Lower leg skin (tissue), 4 donors: ENCODE measurements at regions not wholly inside any gene's neighbourhood (a gene's known extent, or its start where the extent isn't known, plus 50 kb on each side); places are given as distances from the start of the nearest gene placed in this dataset.
"Not testable (repeated sequence)": the region's sequence is repeated elsewhere in the genome, so short reads cannot be mapped to it uniquely, and the experiment has no call there.

Experiments used
- DNase-seq, 2 donors: peaks; one replicate each; pipeline ENCODE4 v3.0.0-alpha.2; 2019; ENCODE audit warnings: low spot score in 2 of 2
- H3K4me3 ChIP-seq: fragments of 200-600 bp; sonication (generic); 2 replicates; pipeline ENCODE4 v1.5.1; 2017; ENCODE audit warnings: mild to moderate bottlenecking, low read depth; ENCODE audit not compliant: poor library complexity, severe bottlenecking
- CTCF ChIP-seq, 3 donors: fragments of 450-650 bp; IDR thresholded peaks; one replicate each; pipeline ENCODE4 v1.5.1; 2016; ENCODE audit warnings: antibody characterized with exemption in 3 of 3, mild to moderate bottlenecking in 3 of 3, moderate library complexity in 2 of 3
- POLR2A ChIP-seq, 2 donors: fragments of 450-650 bp; IDR thresholded peaks; one replicate each; pipeline ENCODE4 v1.6.1; 2016 to 2017; ENCODE audit warnings: antibody characterized with exemption in 2 of 2, mild to moderate bottlenecking in 1 of 2, moderate library complexity in 1 of 2
- WGBS, 2 donors: methylation state at CpG; one replicate each; pipeline ENCODE4 v1.1.5; 2018; 5-methylcytosine and 5-hydroxymethylcytosine counted together
- intact Hi-C: fragments of 100-400 bp; cut with DNase I; formaldehyde crosslinking; loops from one replicate; pipeline ENCODE4 v1.15.0; 2023; ENCODE audit warnings: low total_unique reads

GRCh38 chr4:1547131-1547855, 136.8 kb downstream of the FAM53A start:
- WGBS, 2 donors: 55 to 57% methylated on average over 16 to 17 of the region's 19 CpGs
- DNase-seq: no peak
- intact Hi-C loops: no loop called here
- no peak overlapping the region for H3K4me3 ChIP-seq
- TF ChIP-seq CTCF (IDR thresholded peaks at IDR 0.05) (no peak), POLR2A (IDR thresholded peaks at IDR 0.05) (no peak)

- DNase-seq: no peak
- WGBS, 2 donors: 70 to 75% methylated on average over 17 to 18 of the region's 18 CpGs
- intact Hi-C loops: loop anchor here (2.0 kb wide), 1 partner anchor 60 kb away; no protein-coding TSS in a partner anchor
- H3K4me3 ChIP-seq: no peak overlapping the region
- TF ChIP-seq POLR2A (IDR thresholded peaks at IDR 0.05): no peak
- no peak for TF ChIP-seq CTCF (IDR thresholded peaks at IDR 0.05)
Measured at GRCh38 chr4:1544861-1545281, 138.6 kb upstream of the NKX1-1 start.

GRCh38 chr4:1544435-1544834, 138.2 kb upstream of the NKX1-1 start:
- not testable (repeated sequence) for H3K4me3 ChIP-seq, DNase-seq
- WGBS, 2 donors: 55 to 72% methylated on average over 21 of the region's 21 CpGs
- intact Hi-C loops: loop anchor here (2.0 kb wide), 1 partner anchor 60 kb away; no protein-coding TSS in a partner anchor

GRCh38 chr4:1543976-1544375, 137.7 kb upstream of the NKX1-1 start:
- no peak for DNase-seq
- no peak for TF ChIP-seq CTCF (IDR thresholded peaks at IDR 0.05)
- TF ChIP-seq POLR2A (IDR thresholded peaks at IDR 0.05): no peak
- WGBS, 2 donors: 90% methylated on average over 10 to 11 of the region's 11 CpGs

GRCh38 chr4:1543561-1543960, 137.3 kb upstream of the NKX1-1 start:
- DNase-seq: no peak
- WGBS, 2 donors: 84 to 89% methylated on average over 4 of the region's 8 CpGs
- TF ChIP-seq CTCF (IDR thresholded peaks at IDR 0.05): no peak
- no peak for TF ChIP-seq POLR2A (IDR thresholded peaks at IDR 0.05)
- no peak overlapping the region for H3K4me3 ChIP-seq
- intact Hi-C loops: no loop called here

More at GRCh38 chr4:1543976-1544375, 137.7 kb upstream of the NKX1-1 start:
- intact Hi-C loops: loop anchor here (2.0 kb wide), 1 partner anchor 61 kb away; no protein-coding TSS in a partner anchor
- H3K4me3 ChIP-seq: no peak overlapping the region

GRCh38 chr4:1542516-1543320, 136.5 kb upstream of the NKX1-1 start:
- no peak overlapping the region for H3K4me3 ChIP-seq
- intact Hi-C loops: no loop called here
- DNase-seq: no peak
- TF ChIP-seq POLR2A (IDR thresholded peaks at IDR 0.05): no peak
- no peak for TF ChIP-seq CTCF (IDR thresholded peaks at IDR 0.05)
- WGBS, 2 donors: 79 to 84% methylated on average over 13 to 26 of the region's 27 CpGs
